Choroid plexus epithelial cell (primary cell): ENCODE measurements at regions not wholly inside any gene's neighbourhood (a gene's known extent, or its start where the extent isn't known, plus 50 kb on each side); places are given as distances from the start of the nearest gene placed in this dataset.
A peak's percentile ranks its signal among the peaks of the same experiment; 100 is the strongest.

Experiments
- DNase-seq: peaks from one replicate; pipeline ENCODE4 v3.0.0-alpha.2; 2010; ENCODE audit warnings: low read depth
- H3K4me3 ChIP-seq: 2 replicates; pipeline ENCODE4 v1.5.1; 2011; ENCODE audit warnings: low read depth, mild to moderate bottlenecking, control low read depth, low read length, moderate library complexity
- CTCF ChIP-seq: conservative IDR thresholded peaks from 2 replicates; pipeline ENCODE4 v1.5.1; 2011; ENCODE audit warnings: low read depth, mild to moderate bottlenecking, control low read depth, inconsistent platforms, low read length, moderate library complexity

GRCh38 chr12:124369055-124369826 is 74.3 kb downstream of the RFLNA start:
- peak; percentile 96 for DNase-seq
- TF ChIP-seq CTCF = peak; percentile 49
- H3K4me3 ChIP-seq = no peak overlapping the region

- H3K4me3 ChIP-seq = no peak overlapping the region
- DNase-seq = no peak
- peak; percentile 35 for TF ChIP-seq CTCF
Observed at GRCh38 chr12:124368421-124369032, 73.6 kb downstream of the RFLNA start.

- no peak for DNase-seq
- no peak for TF ChIP-seq CTCF
- H3K4me3 ChIP-seq = no peak overlapping the region
Observed at GRCh38 chr12:124365726-124366430, 71.0 kb downstream of the RFLNA start.
